ENCODE measurements at regions not wholly inside any gene's neighbourhood (a gene's known extent, or its start where the extent isn't known, plus 50 kb on each side); places are given as distances from the start of the nearest gene placed in this dataset.

GRCh38 chr2:64244037-64244416 lies 99.8 kb upstream of the PELI1 start:
- Histone ChIP-seq H3K27me3 (ENCODE audit: insufficient read depth, low read length) (peaks cover 54% of the 10 kb centered on the region), H4K20me1 (ENCODE audit: insufficient read depth, low read length) (no peaks in the 10 kb centered on the region), H3K4me3 (ENCODE audit: insufficient read depth, low read length) (no peak overlapping the region), H3K4me2 (ENCODE audit: insufficient read depth, low read length) (no peak overlapping the region), H3K79me2 (ENCODE audit: insufficient read depth, low read length) (no peaks in the 10 kb centered on the region), H3K9me3 (ENCODE audit: low read depth, low read length) (no peaks in the 10 kb centered on the region), H3K36me3 (ENCODE audit: insufficient read depth, low read length) (no peaks in the 10 kb centered on the region), H3K4me1 (ENCODE audit: insufficient read depth, low read length) (no peaks in the 10 kb centered on the region), H3K27ac (ENCODE audit: low read depth, low read length) (no peak overlapping the region), H2AFZ (ENCODE audit: low read length) (no peak overlapping the region)
- DNase-seq (ENCODE audit: insufficient read length, low spot score, missing footprints) = no peak
- no peak for TF ChIP-seq CTCF (IDR thresholded peaks at IDR 0.05; ENCODE audit: extremely low read depth, low read depth, low read length)

GRCh38 chr2:64245631-64246030 lies 101.4 kb upstream of the PELI1 start:
- no peaks in the 10 kb centered on the region for H3K36me3 ChIP-seq (ENCODE audit: insufficient read depth, low read length)
- H3K27ac ChIP-seq (ENCODE audit: low read depth, low read length) = no peak overlapping the region
- no peaks in the 10 kb centered on the region for H4K20me1 ChIP-seq (ENCODE audit: insufficient read depth, low read length)
- no peaks in the 10 kb centered on the region for H3K79me2 ChIP-seq (ENCODE audit: insufficient read depth, low read length)
- H3K4me3 ChIP-seq (ENCODE audit: insufficient read depth, low read length) = no peak overlapping the region
- peaks cover 52% of the 10 kb centered on the region for H3K27me3 ChIP-seq (ENCODE audit: insufficient read depth, low read length)
- H3K4me2 ChIP-seq (ENCODE audit: insufficient read depth, low read length) = no peak overlapping the region
- no peak for TF ChIP-seq CTCF (IDR thresholded peaks at IDR 0.05; ENCODE audit: extremely low read depth, low read depth, low read length)
- no peak for DNase-seq (ENCODE audit: insufficient read length, low spot score, missing footprints)
- no peaks in the 10 kb centered on the region for H3K4me1 ChIP-seq (ENCODE audit: insufficient read depth, low read length)
- H2AFZ ChIP-seq (ENCODE audit: low read length) = no peak overlapping the region
- H3K9me3 ChIP-seq (ENCODE audit: low read depth, low read length) = no peaks in the 10 kb centered on the region

- DNase-seq (ENCODE audit: insufficient read length, low spot score, missing footprints) = no peak
- H4K20me1 ChIP-seq (ENCODE audit: insufficient read depth, low read length) = no peaks in the 10 kb centered on the region
- H3K27ac ChIP-seq (ENCODE audit: low read depth, low read length) = no peak overlapping the region
- no peak overlapping the region for H3K4me2 ChIP-seq (ENCODE audit: insufficient read depth, low read length)
- H3K79me2 ChIP-seq (ENCODE audit: insufficient read depth, low read length) = no peaks in the 10 kb centered on the region
- H3K27me3 ChIP-seq (ENCODE audit: insufficient read depth, low read length) = peaks cover 54% of the 10 kb centered on the region
- no peaks in the 10 kb centered on the region for H3K36me3 ChIP-seq (ENCODE audit: insufficient read depth, low read length)
- TF ChIP-seq CTCF (IDR thresholded peaks at IDR 0.05; ENCODE audit: extremely low read depth, low read depth, low read length) = no peak
- no peak overlapping the region for H2AFZ ChIP-seq (ENCODE audit: low read length)
- H3K4me1 ChIP-seq (ENCODE audit: insufficient read depth, low read length) = no peaks in the 10 kb centered on the region
- H3K4me3 ChIP-seq (ENCODE audit: insufficient read depth, low read length) = no peak overlapping the region
- H3K9me3 ChIP-seq (ENCODE audit: low read depth, low read length) = no peaks in the 10 kb centered on the region
Measured at GRCh38 chr2:64246962-64247361, 102.7 kb upstream of the PELI1 start.

GRCh38 chr2:64249426-64249825 lies 105.2 kb upstream of the PELI1 start:
- Histone ChIP-seq H3K9me3 (ENCODE audit: low read depth, low read length) (no peaks in the 10 kb centered on the region), H3K4me3 (ENCODE audit: insufficient read depth, low read length) (no peak overlapping the region), H2AFZ (ENCODE audit: low read length) (no peak overlapping the region), H3K79me2 (ENCODE audit: insufficient read depth, low read length) (no peaks in the 10 kb centered on the region), H4K20me1 (ENCODE audit: insufficient read depth, low read length) (no peaks in the 10 kb centered on the region), H3K4me1 (ENCODE audit: insufficient read depth, low read length) (no peaks in the 10 kb centered on the region), H3K4me2 (ENCODE audit: insufficient read depth, low read length) (no peak overlapping the region), H3K36me3 (ENCODE audit: insufficient read depth, low read length) (no peaks in the 10 kb centered on the region), H3K27ac (ENCODE audit: low read depth, low read length) (no peak overlapping the region), H3K27me3 (ENCODE audit: insufficient read depth, low read length) (peaks cover 43% of the 10 kb centered on the region)
- TF ChIP-seq CTCF (IDR thresholded peaks at IDR 0.05; ENCODE audit: extremely low read depth, low read depth, low read length) = no peak
- DNase-seq (ENCODE audit: insufficient read length, low spot score, missing footprints) = no peak

All from osteoblast (primary cell).